ENCODE measurements at regions not wholly inside any gene's neighbourhood (a gene's known extent, or its start where the extent isn't known, plus 50 kb on each side); places are given as distances from the start of the nearest gene placed in this dataset.
A peak's percentile ranks its signal among the peaks of the same experiment; 100 is the strongest.

DNA sequence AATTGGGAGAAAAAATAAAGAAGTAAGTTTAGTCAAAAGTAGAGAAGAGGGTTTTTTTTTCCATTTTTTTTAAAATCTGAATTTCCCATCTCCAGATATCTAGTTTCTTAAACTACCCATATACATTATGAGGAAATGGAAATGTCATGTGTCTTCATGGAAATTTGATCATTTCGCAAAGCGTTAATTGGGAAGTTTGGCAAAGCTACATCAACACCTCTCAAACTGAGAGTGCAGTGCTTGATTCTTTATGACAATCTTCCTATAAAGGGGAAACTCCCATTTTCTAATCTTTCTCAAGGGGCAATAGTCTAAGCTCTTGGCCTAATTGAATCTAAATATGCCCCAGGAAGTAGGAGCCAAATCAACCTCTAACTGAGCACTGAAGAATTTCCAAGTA, 110.4 kb upstream of the INHBA start:
- no peak overlapping the region for H3K4me3 ChIP-seq (ENCODE audit: control insufficient read depth, low read depth, low read length)
- TF ChIP-seq, protein P1, sequence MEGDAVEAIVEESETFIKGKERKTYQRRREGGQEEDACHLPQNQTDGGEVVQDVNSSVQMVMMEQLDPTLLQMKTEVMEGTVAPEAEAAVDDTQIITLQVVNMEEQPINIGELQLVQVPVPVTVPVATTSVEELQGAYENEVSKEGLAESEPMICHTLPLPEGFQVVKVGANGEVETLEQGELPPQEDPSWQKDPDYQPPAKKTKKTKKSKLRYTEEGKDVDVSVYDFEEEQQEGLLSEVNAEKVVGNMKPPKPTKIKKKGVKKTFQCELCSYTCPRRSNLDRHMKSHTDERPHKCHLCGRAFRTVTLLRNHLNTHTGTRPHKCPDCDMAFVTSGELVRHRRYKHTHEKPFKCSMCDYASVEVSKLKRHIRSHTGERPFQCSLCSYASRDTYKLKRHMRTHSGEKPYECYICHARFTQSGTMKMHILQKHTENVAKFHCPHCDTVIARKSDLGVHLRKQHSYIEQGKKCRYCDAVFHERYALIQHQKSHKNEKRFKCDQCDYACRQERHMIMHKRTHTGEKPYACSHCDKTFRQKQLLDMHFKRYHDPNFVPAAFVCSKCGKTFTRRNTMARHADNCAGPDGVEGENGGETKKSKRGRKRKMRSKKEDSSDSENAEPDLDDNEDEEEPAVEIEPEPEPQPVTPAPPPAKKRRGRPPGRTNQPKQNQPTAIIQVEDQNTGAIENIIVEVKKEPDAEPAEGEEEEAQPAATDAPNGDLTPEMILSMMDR (conservative IDR thresholded peaks at IDR 0.05; ENCODE audit: control insufficient read depth, insufficient read depth, low read depth, low read length), result no peak
- no peak for DNase-seq (ENCODE audit: low read depth)

GRCh38 chr7:41811941-41812340, 109.1 kb upstream of the INHBA start:
- TF ChIP-seq, protein P1 (conservative IDR thresholded peaks at IDR 0.05; ENCODE audit: control insufficient read depth, insufficient read depth, low read depth, low read length), result no peak
- DNase-seq (ENCODE audit: low read depth), result no peak
- no peak overlapping the region for H3K4me3 ChIP-seq (ENCODE audit: control insufficient read depth, low read depth, low read length)

DNA sequence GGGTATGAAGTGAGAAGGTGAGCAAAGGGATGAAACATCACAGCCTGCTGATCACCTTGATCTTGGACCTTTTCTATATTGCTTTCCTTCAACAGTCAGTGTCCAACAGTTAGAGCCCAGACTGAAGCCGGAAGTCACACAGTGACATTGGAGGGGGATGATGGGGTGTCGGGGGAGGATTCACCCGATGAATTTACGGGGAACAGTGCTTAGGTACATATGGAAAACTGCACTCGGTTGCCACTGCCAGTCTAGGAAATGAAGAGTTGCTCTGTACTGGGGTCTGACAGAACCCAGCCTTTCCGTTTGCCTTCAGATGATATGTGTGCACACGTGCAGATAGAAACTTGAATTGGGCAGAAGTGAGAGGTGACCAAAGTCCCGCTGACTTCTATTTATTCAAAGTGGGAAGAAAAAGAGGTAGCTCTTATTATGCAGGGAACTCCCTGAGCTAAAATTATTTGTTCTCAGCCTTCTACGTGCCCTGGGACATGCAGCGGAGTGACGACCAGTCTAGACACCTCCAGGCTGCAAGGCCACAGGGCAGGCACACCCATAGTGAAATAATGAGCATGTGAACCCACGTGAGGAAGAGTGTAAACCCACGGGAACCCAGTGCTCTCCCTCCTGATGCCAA, 107.2 kb upstream of the INHBA start:
- TF ChIP-seq, protein P1 (conservative IDR thresholded peaks at IDR 0.05; ENCODE audit: control insufficient read depth, insufficient read depth, low read depth, low read length), result no peak
- DNase-seq (ENCODE audit: low read depth), result no peak
- no peak overlapping the region for H3K4me3 ChIP-seq (ENCODE audit: control insufficient read depth, low read depth, low read length)

DNA sequence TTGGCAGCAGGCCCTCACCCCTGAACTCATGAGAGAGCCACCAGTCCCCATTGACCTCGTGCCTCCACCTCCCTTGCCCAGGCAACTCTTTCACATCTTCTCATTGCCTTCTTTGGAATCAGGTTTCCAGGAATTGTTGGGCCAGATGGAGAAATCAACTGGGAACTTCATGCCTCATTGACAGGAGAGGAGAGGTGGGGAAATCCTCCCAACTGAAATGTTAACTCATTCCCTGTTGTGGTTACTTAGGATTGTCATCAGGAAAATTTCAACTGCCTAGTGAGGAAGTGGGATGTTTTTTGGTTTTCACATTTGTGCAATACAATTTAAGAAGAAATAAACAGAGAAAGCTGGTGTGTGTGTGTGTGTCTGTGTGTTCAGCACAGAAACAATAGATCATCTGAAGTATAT, 106.6 kb upstream of the INHBA start:
- DNase-seq (ENCODE audit: low read depth), result peak; percentile 83
- no peak overlapping the region for H3K4me3 ChIP-seq (ENCODE audit: control insufficient read depth, low read depth, low read length)
- TF ChIP-seq, protein P1 (conservative IDR thresholded peaks at IDR 0.05; ENCODE audit: control insufficient read depth, insufficient read depth, low read depth, low read length), result no peak

DNA sequence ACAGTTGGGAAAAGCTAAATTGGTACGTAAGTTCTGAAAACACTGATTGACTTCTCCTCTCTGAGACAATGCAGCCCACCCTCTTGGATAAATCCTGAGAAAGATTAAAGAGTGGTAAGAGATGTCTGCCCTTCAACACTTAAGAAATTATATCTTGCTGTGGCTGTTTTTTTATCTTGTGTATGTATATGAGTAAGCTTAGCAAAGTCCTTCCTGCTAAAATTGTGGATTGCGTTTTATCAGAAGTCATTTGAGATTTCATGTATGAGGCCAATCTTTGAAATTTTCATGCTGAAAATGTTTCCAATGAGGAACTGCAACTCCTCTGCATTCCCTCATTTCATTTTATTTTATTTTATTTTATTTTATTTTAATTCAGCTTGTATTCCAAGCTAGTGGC, 106.2 kb upstream of the INHBA start:
- TF ChIP-seq, protein P1 (conservative IDR thresholded peaks at IDR 0.05; ENCODE audit: control insufficient read depth, insufficient read depth, low read depth, low read length), result no peak
- H3K4me3 ChIP-seq (ENCODE audit: control insufficient read depth, low read depth, low read length), result no peak overlapping the region
- no peak for DNase-seq (ENCODE audit: low read depth)

DNA sequence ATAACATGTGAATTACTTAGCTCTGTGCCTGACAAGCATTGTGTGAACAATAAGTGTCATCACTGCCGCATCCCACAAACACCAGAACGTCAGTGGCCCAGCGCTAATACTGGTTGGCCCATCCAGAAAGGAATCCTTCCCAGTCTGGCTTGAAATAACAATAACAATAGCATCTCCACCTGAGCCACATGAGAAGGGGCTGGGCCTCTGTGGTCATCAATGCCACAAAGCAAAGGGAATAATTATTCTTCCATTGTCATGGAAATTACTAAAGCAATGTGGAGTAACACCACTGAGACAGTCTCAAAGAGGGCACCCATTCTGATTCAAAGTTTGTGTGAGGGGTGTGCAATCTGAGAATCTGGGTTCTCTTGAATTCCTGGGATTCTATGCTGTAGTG, 105.7 kb upstream of the INHBA start:
- DNase-seq (ENCODE audit: low read depth), result no peak
- H3K4me3 ChIP-seq (ENCODE audit: control insufficient read depth, low read depth, low read length), result no peak overlapping the region
- TF ChIP-seq, protein P1 (conservative IDR thresholded peaks at IDR 0.05; ENCODE audit: control insufficient read depth, insufficient read depth, low read depth, low read length), result no peak

- TF ChIP-seq, protein P1 (conservative IDR thresholded peaks at IDR 0.05; ENCODE audit: control insufficient read depth, insufficient read depth, low read depth, low read length), result no peak
- no peak overlapping the region for H3K4me3 ChIP-seq (ENCODE audit: control insufficient read depth, low read depth, low read length)
- no peak for DNase-seq (ENCODE audit: low read depth)
These were observed 100.7 kb upstream of the INHBA start for GRCh38 chr7:41803569-41803968.

Data from fibroblast of mammary gland (primary cell).